Stimulated activated naive B cell treated with anti-CD40 and anti-IgM and Interleukin-4, amounts not matched to agents 10 μg/mL and 1 μg/mL and 100 μg/mL, for 72 hours (primary cell): ENCODE measurements at regions not wholly inside any gene's neighbourhood (a gene's known extent, or its start where the extent isn't known, plus 50 kb on each side); places are given as distances from the start of the nearest gene placed in this dataset.
"Not testable (repeated sequence)": the region's sequence is repeated elsewhere in the genome, so short reads cannot be mapped to it uniquely, and the experiment has no call there.

Experiments used
- ATAC-seq, 2 donors: fragments of 150-1000 bp; cut with Tn5 transposase; replicated peaks; 2 replicates each; pipeline ENCODE4 v1.10.0; 2021; ENCODE audit warnings: moderate library complexity in 1 of 2
- DNase-seq: peaks from one replicate; pipeline ENCODE4 v3.0.0; 2021
- H3K27ac Mint-ChIP-seq: one replicate; pipeline ENCODE4 v1.8.0; 2022; ENCODE audit warnings: mild to moderate bottlenecking, mixed read lengths
- H3K27me3 Mint-ChIP-seq, 2 donors: one replicate each; pipeline ENCODE4 v1.8.0; 2022; ENCODE audit warnings: mixed read lengths in 2 of 2
- H3K36me3 Mint-ChIP-seq, 2 donors: one replicate each; pipeline ENCODE4 v1.8.0; 2022; ENCODE audit warnings: mixed read lengths in 2 of 2, mild to moderate bottlenecking in 1 of 2
- H3K4me1 Mint-ChIP-seq, 2 donors: one replicate each; pipeline ENCODE4 v1.8.0; 2022; ENCODE audit warnings: mixed read lengths in 2 of 2, mild to moderate bottlenecking in 1 of 2
- H3K4me3 Mint-ChIP-seq, 2 donors: one replicate each; pipeline ENCODE4 v1.8.0; 2022; ENCODE audit warnings: mild to moderate bottlenecking in 2 of 2, mixed read lengths in 2 of 2, moderate library complexity in 1 of 2
- H3K9me3 Mint-ChIP-seq, 2 donors: one replicate each; pipeline ENCODE4 v1.8.0; 2022; ENCODE audit warnings: mixed read lengths in 2 of 2, mild to moderate bottlenecking in 1 of 2

DNA sequence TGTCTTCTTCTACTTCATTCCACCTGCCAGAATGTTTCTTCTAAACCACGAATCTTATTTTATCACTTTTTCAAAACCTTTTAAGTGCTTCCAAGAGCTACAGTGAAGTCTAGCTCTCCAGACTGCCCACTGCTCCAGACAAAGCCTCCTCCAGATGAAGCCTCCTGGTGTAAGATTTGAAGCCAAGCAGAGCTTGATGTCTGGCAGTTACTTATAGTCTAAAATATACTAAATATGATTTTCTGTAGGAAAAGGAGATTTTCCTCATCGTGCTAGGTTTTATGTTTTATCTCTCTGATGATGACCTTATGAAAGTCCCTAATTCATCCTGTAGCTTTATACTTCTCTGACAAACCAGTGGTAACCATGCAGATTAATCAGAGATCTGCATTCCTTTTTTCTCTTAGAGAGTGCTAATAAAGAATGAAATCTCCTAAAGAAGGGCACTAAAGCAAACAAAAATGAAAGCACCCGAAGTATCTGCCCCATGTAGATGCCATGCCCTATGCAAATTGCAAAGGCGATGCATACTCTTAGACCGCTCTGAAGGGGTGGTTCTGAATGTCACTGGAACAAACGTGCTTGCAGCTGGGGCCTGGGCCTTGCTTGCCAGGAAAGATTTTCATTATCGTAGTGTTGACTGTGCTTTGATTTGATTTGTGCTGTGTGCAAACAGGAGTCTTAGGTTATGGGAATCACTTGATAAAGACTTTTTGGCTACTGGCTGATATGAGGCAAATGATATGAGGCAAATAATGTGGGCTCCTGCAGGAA lies 314.2 kb downstream of the PID1 start:
- H3K4me1 Mint-ChIP-seq = no peaks in the 10 kb centered on the region
- H3K36me3 Mint-ChIP-seq = no peaks in the 10 kb centered on the region
- H3K27ac Mint-ChIP-seq = no peak overlapping the region
- DNase-seq = no peak
- ATAC-seq = no peak
- no peaks in the 10 kb centered on the region for H3K27me3 Mint-ChIP-seq
- peaks cover 7 to 14% of the 10 kb centered on the region in 2 donors for H3K9me3 Mint-ChIP-seq
- no peak overlapping the region for H3K4me3 Mint-ChIP-seq

DNA sequence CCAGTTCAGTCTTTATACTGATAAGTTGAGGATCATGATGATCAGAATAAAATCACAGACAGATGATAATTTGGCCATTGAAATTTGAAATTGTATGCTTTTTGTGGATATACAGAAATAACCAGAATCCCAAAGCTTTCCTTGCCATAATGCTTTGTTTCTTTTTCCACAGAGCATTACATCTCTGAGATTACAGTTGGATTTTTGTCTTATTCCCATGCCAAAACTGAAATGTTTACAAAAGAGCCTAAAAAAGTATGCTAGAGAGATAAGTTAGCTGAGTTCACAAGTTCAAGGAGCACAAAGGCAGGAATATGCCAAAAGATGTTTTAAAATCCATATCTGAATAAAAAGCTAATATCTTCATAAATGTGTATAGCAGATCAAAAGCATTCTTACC lies 321.3 kb downstream of the PID1 start:
- DNase-seq (no peak), ATAC-seq (no peak)
- Mint-ChIP-seq H3K36me3 (no peaks in the 10 kb centered on the region), H3K9me3 (peaks cover 4 to 12% of the 10 kb centered on the region in 2 donors), H3K4me3 (no peak overlapping the region), H3K27ac (no peak overlapping the region), H3K4me1 (no peaks in the 10 kb centered on the region), H3K27me3 (no peaks in the 10 kb centered on the region)

DNA sequence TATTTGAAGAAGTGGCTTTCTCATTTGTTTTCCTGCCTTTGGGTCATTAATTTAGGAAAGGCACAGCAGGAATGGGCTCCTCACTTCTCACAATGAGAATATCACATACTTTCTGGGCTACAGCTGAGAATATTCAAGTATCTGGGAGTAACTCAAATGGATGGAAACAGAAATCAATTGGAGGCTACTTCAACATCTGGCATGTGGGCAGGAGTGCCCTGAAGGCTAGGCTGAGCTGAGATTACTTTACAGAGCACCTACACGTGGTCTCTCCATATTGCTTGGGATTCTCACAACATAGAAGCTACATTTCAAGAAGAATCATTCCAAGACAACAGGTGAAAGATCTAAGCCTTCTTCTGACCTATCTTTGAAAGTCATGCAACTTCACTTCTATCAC lies 325.4 kb downstream of the PID1 start:
- Mint-ChIP-seq H3K9me3 (peaks cover 0 to 2% of the 10 kb centered on the region in 2 donors), H3K27me3 (no peaks in the 10 kb centered on the region), H3K27ac (no peak overlapping the region), H3K4me1 (no peaks in the 10 kb centered on the region), H3K4me3 (no peak overlapping the region), H3K36me3 (no peaks in the 10 kb centered on the region)
- DNase-seq (no peak), ATAC-seq (no peak)

DNA sequence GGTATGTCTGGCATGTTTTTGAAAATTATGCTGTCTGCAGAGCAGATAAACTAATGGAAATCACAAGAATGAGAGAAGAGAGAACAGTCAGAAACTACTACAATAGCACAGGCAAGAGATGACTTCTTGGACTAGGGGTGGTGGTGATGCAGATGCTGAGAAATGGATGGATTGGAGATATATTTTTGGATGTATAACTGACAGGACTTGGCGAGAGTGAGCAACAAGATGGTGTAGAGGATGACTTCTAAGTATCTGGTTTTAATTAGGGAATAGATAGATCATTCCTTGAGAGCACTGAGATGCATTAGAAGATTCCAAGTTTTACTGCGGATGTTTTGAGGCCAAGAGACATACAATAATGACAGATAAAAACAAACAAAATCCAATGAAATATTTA lies 328.2 kb downstream of the PID1 start:
- DNase-seq = no peak
- Mint-ChIP-seq H3K4me3 (no peak overlapping the region), H3K9me3 (no peaks in the 10 kb centered on the region), H3K27me3 (no peaks in the 10 kb centered on the region), H3K36me3 (no peaks in the 10 kb centered on the region), H3K27ac (no peak overlapping the region), H3K4me1 (no peaks in the 10 kb centered on the region)
- ATAC-seq = no peak

DNA sequence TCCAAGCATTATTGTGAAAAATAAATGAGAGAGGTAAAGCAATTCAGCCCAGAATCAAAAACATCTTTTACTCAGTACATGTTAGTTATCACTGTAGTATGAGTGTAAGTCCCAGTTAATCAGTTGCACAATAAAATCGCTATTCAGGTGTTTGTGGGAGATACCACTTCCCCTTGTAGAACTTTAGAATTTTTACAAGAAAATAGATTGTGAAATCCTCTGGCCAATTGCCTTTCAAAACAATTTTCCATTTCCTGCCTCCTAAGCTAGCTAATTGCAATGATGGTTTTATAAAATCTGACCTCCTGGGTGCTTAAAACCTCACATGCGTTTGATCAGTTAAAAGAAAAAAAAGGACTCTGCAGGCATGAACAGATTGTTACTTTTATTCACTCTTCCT lies 332.5 kb downstream of the PID1 start:
- no peak for ATAC-seq
- Mint-ChIP-seq H3K4me1 (no peaks in the 10 kb centered on the region), H3K9me3 (peaks cover 9 to 11% of the 10 kb centered on the region in 2 donors)

DNA sequence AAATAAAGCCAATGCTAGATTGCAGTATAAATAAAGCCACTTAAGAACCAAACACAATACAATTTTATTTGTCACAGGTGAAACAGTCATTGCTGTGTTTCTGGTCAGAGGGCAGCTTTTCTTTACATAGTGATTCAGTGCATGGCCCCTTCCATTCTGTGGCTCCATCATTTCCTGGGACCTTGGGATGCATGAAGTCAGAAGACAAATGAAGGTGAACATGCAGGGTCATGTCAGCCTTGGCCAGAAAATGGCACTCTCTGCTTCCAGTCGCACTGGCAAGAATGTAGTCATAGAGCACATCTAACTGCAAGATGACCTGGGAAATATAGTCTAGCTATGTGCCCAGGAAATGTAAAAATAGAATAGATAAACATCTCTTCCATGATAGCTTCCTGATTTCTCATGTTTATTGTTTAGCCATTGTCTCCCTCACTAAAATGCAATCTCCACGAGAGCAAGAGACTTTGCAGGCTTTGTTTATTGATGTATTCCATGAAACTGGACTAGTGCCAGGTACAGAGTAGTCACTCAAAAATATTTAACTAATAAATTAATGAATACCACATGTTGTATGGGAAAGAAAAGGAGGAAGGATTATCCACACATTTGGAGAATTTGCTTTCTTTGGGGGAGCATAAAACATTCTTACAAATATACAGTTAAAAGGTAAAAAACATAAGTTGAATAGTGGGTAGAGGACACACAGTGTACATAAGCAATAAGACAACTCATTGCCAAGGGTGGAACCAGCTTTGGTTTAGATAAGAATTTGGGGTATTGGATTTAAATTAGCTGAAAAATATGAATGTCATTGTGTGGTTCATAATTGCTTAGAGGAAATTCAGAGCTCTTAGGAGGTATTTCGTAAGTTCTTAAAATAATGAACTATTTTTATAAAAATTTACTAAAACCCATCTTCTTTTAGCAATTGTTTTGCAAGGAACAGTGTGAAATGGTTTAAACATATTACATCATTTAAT lies 343.8 kb downstream of the PID1 start:
- Mint-ChIP-seq H3K4me1 (no peaks in the 10 kb centered on the region), H3K36me3 (no peaks in the 10 kb centered on the region), H3K9me3 (peaks cover 5 to 9% of the 10 kb centered on the region in 2 donors), H3K4me3 (no peak overlapping the region), H3K27ac (no peak overlapping the region), H3K27me3 (no peaks in the 10 kb centered on the region)
- ATAC-seq = no peak
- no peak for DNase-seq

More for the DNA sequence above, 332.5 kb downstream of the PID1 start:
- no peaks in the 10 kb centered on the region for H3K36me3 Mint-ChIP-seq
- no peak for DNase-seq
- no peak overlapping the region for H3K4me3 Mint-ChIP-seq
- no peak overlapping the region for H3K27ac Mint-ChIP-seq
- no peaks in the 10 kb centered on the region for H3K27me3 Mint-ChIP-seq

DNA sequence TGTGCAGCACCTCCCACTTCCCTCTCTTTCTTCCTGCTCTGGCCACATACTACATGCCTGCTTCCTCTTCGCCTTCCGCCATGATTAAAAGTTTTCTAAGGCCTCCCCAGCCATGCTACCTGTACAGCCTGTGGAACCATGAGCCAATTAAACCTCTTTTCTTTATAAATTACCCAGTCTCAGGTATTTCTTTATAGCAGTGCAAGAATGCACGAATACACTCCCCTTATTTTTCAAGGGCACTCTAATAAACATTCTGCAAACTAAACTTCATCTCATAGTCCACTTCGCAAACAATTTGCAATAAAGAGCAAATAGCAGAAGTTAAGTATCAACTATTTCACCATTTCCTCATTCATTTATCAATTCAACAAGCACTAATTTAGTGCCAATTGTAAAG lies 351.3 kb downstream of the PID1 start:
- no peak overlapping the region for H3K27ac Mint-ChIP-seq
- H3K9me3 Mint-ChIP-seq = peaks cover 7 to 15% of the 10 kb centered on the region in 2 donors
- H3K4me3 Mint-ChIP-seq = no peak overlapping the region
- H3K4me1 Mint-ChIP-seq = no peaks in the 10 kb centered on the region
- H3K36me3 Mint-ChIP-seq = no peaks in the 10 kb centered on the region
- no peak for ATAC-seq
- H3K27me3 Mint-ChIP-seq = no peaks in the 10 kb centered on the region
- DNase-seq = no peak

DNA sequence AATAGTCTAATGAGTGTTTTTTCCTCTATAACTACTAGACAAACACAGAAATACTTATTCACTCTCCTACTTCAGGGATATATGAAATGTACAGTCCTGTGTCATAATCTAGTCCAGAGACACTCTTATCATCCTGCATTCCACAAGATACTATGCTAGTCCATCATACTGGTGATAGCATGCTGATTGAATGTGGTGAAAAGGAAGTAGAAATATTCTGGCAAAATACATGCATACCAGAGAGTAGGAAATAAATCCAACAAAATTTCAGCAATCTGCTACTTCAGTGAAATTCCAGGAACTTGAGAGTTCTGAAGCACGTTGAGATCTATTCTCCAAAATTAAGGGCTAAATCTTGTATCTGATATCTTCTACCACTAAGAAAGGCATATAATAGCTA lies 353.9 kb downstream of the PID1 start:
- Mint-ChIP-seq H3K9me3 (peaks cover 3 to 9% of the 10 kb centered on the region in 2 donors), H3K27me3 (no peaks in the 10 kb centered on the region), H3K4me3 (no peak overlapping the region), H3K4me1 (no peaks in the 10 kb centered on the region), H3K27ac (no peak overlapping the region), H3K36me3 (no peaks in the 10 kb centered on the region)
- ATAC-seq = no peak
- no peak for DNase-seq

DNA sequence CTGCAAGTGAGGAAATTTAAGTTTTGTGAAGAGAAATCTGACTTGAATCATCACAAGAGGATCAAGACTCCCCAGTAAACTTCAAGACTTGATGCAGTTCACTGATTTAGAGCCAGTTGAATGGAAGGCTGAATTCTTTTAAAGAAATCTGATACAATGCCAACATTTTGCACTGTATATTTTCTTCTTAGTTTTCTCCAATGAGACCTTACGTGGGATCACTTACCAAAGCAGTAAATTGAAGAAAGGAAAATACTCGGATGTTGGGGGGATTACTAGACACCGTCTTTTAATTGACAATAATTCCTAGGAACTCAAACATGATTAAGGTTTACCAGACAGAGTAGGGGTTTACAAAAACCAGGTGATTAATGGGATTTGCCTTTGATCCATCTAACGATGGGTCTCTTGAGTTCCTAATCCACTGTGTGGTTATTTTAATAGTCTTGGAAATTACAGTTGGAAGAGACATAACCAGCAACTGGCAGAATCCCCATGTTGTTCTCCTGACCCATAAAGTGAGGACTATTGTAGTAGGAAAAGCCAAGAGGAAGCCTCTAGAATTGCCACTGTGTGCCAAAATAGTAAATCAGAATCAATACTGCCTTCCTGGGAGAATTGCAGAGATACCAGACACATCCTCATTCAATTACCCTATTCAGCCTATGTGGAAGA lies 354.5 kb downstream of the PID1 start:
- peaks cover 3 to 9% of the 10 kb centered on the region in 2 donors for H3K9me3 Mint-ChIP-seq
- H3K4me1 Mint-ChIP-seq = no peaks in the 10 kb centered on the region
- no peak overlapping the region for H3K4me3 Mint-ChIP-seq
- DNase-seq (no peak), ATAC-seq (no peak)
- H3K36me3 Mint-ChIP-seq = no peaks in the 10 kb centered on the region
- no peaks in the 10 kb centered on the region for H3K27me3 Mint-ChIP-seq
- no peak overlapping the region for H3K27ac Mint-ChIP-seq

DNA sequence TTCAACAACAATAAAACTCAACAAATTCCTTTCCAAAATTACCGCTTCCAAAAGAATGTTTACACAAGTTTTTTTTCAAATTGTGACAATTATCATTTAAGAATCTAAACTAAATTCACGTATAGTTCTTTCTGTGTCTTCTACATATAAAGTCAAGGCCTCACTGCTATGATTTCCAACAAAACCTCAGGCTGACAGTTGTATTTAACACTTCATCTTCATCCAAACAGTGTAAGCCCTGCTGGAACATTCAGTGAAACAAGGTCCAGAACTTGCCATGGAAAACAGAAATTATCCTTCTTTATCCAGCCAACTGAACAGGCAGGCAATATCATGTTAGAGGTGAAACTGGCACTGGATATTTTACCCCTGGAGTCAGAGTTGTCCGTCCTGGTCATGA lies 357.9 kb downstream of the PID1 start:
- no peaks in the 10 kb centered on the region for H3K36me3 Mint-ChIP-seq
- H3K27ac Mint-ChIP-seq = no peak overlapping the region
- no peaks in the 10 kb centered on the region for H3K4me1 Mint-ChIP-seq
- DNase-seq (no peak), ATAC-seq (no peak)
- no peaks in the 10 kb centered on the region for H3K27me3 Mint-ChIP-seq
- no peak overlapping the region for H3K4me3 Mint-ChIP-seq
- peaks cover 0 to 3% of the 10 kb centered on the region in 2 donors for H3K9me3 Mint-ChIP-seq

DNA sequence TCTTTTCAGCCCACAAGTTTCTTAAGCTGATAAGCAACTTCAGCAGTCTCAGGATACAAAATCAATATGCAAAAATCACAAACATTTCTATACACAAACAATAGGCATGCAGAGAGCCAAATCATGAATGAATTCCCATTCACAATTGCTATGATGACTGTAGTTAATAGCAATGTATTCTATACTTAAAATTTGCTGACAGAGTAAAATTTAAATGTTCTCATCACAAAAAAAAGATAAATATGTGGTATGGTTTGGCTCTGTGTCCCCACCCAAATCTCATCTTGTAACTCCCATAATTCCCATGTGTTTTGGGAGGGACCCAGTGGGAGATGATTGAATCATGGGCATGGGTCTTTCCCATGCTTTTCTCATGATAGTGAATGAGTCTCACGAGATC lies 360.2 kb downstream of the PID1 start:
- not testable (repeated sequence) for DNase-seq, H3K36me3 Mint-ChIP-seq, H3K4me1 Mint-ChIP-seq, H3K9me3 Mint-ChIP-seq, H3K27me3 Mint-ChIP-seq, ATAC-seq, H3K27ac Mint-ChIP-seq, H3K4me3 Mint-ChIP-seq

DNA sequence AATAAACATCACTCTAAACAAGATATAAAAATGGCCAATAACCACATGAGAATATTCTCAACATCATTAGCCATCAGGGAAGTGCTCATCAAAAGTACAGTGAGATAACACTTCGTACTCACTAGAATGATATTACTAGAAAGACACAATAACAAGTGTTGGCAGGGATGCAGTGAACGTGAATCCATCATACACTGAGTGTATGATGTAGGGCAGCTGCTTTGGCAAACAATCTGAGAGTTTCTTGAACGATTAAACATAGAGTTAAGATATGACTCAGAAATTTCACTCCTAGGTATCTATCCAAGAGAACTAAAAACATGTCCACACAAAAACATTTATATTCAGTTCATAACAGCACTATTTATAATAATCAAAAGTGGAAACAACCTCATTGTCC lies 368.9 kb downstream of the PID1 start:
- no peak for ATAC-seq
- Mint-ChIP-seq H3K27me3 (no peaks in the 10 kb centered on the region), H3K4me1 (no peaks in the 10 kb centered on the region), H3K4me3 (no peak overlapping the region), H3K36me3 (no peaks in the 10 kb centered on the region), H3K27ac (no peak overlapping the region), H3K9me3 (no peaks in the 10 kb centered on the region)
- DNase-seq = no peak

DNA sequence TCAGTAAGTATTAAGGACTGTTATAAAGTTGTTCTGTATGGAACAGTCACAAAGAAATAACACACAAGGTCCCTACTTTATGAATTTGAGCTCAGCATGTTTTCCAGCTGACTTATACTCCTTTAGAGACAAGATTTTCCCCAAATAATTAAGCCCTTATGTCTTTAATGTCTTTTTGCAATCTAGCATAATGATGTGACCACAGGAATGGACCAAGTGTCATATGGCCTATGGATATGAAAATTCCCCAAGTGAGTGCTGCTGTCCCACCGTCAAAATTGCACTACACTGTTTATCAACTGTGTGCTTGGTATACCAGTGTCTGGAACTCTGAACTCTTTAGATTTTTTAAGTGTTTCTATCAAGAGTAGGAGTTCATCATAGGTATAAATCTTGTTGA lies 369.6 kb downstream of the PID1 start:
- Mint-ChIP-seq H3K27ac (no peak overlapping the region), H3K9me3 (no peaks in the 10 kb centered on the region), H3K4me3 (no peak overlapping the region), H3K36me3 (no peaks in the 10 kb centered on the region), H3K4me1 (no peaks in the 10 kb centered on the region), H3K27me3 (no peaks in the 10 kb centered on the region)
- no peak for ATAC-seq
- DNase-seq = no peak

DNA sequence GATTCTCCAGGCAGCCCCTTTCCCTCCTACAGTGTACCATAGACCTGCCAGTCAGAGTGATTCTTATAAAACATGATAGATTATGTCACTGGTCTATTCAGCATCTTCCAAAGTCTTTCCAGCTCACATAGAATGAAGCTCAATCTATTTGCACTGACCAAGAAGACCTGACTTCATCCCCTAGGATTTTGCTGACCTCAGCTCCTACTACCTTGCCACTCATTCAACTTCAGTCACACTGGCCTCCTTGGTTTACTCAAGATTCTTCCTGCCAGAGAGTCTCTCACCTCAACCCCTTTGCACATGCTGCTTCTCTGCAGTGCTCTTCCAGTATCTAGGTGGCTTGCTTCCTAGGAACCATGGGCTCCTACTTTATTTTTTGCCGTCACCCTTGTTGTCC lies 392.9 kb downstream of the PID1 start:
- no peaks in the 10 kb centered on the region for H3K4me1 Mint-ChIP-seq
- ATAC-seq (no peak), DNase-seq (no peak)
- no peaks in the 10 kb centered on the region for H3K27me3 Mint-ChIP-seq
- no peak overlapping the region for H3K4me3 Mint-ChIP-seq
- peaks cover 0 to 3% of the 10 kb centered on the region in 2 donors for H3K9me3 Mint-ChIP-seq
- H3K27ac Mint-ChIP-seq = no peak overlapping the region
- H3K36me3 Mint-ChIP-seq = no peaks in the 10 kb centered on the region
